PC-3 (cell line): ENCODE measurements at regions not wholly inside any gene's neighbourhood (a gene's known extent, or its start where the extent isn't known, plus 50 kb on each side); places are given as distances from the start of the nearest gene placed in this dataset.

Experiments
- ATAC-seq: fragments of 200-7000 bp; cut with Tn5 transposase; 2 replicates; pipeline ENCODE4 v1.9.1; 2020; ENCODE audit warnings: mild to moderate bottlenecking, moderate library complexity
- BruUV-seq: library from RNA; stranded (reverse); fragments of 400-500 nt; replicated peaks from 2 replicates; lab custom pipeline; 2021; lab: Mats Ljungman, UMichigan
- CTCF ChIA-PET: fragments of 300-600 bp; sonication (Branson Sonifier 250); formaldehyde crosslinking; loops from one replicate; lab custom pipeline; 2022; ENCODE audit warnings: antibody characterized with exemption; lab: Charles Lee
- POLR2A ChIA-PET: fragments of 300-600 bp; sonication (Branson Sonifier 250); formaldehyde crosslinking; loops from one replicate; lab custom pipeline; 2022; ENCODE audit warnings: antibody characterized with exemption; ENCODE audit not compliant: unreplicated experiment; lab: Charles Lee
- DNase-seq: peaks from one replicate; pipeline ENCODE4 v3.0.0-alpha.2; 2015
- H2AFZ ChIP-seq: fragments of 300-600 bp; sonication (generic); 2 replicates; pipeline ENCODE4 v1.6.0; 2016; ENCODE audit warnings: antibody characterized with exemption, low read length
- H3F3A ChIP-seq: fragments of 300-600 bp; sonication (generic); one replicate; pipeline ENCODE4 v1.6.0; 2017; ENCODE audit warnings: antibody characterized with exemption, low read length, control low read depth, mild to moderate bottlenecking; ENCODE audit not compliant: unreplicated experiment
- H3K27ac ChIP-seq: fragments of 300-600 bp; sonication (generic); 2 replicates; pipeline ENCODE4 v1.5.1; 2016; ENCODE audit warnings: mild to moderate bottlenecking, low read length
- H3K27me3 ChIP-seq: fragments of 300-600 bp; sonication (generic); 2 replicates; pipeline ENCODE4 v1.6.1; 2016; ENCODE audit warnings: low read length, mixed read lengths
- H3K36me3 ChIP-seq: fragments of 300-600 bp; sonication (generic); 2 replicates; pipeline ENCODE4 v1.6.1; 2016; ENCODE audit warnings: low read depth, mixed run types, low read length, mixed read lengths
- H3K4me1 ChIP-seq: fragments of 300-600 bp; sonication (generic); 2 replicates; pipeline ENCODE4 v1.5.1; 2016; ENCODE audit warnings: low read length; ENCODE audit not compliant: insufficient read depth
- H3K4me2 ChIP-seq: fragments of 300-600 bp; sonication (generic); 2 replicates; pipeline ENCODE4 v1.6.0; 2016; ENCODE audit warnings: low read length
- H3K4me3 ChIP-seq: fragments of 300-600 bp; sonication (generic); 2 replicates; pipeline ENCODE4 v1.5.1; 2016; ENCODE audit warnings: mild to moderate bottlenecking, low read length, mixed read lengths
- H3K79me2 ChIP-seq: fragments of 300-600 bp; sonication (generic); 2 replicates; pipeline ENCODE4 v1.6.1; 2017; ENCODE audit warnings: low read length, mixed read lengths
- H3K9ac ChIP-seq: fragments of 300-600 bp; sonication (generic); 2 replicates; pipeline ENCODE4 v1.6.0; 2016; ENCODE audit warnings: mild to moderate bottlenecking, low read length
- H3K9me2 ChIP-seq: fragments of 300-600 bp; sonication (generic); replicated peaks from 2 replicates; pipeline ENCODE4 v1.6.1; 2016; ENCODE audit warnings: mixed run types, low read length, mixed read lengths
- H3K9me3 ChIP-seq: fragments of 300-600 bp; sonication (generic); 2 replicates; pipeline ENCODE4 v1.6.1; 2016; ENCODE audit warnings: low read length, mixed read lengths
- H4K20me1 ChIP-seq: fragments of 300-600 bp; sonication (generic); 2 replicates; pipeline ENCODE4 v1.6.1; 2016; ENCODE audit warnings: low read length, mixed read lengths
- EZH2 ChIP-seq: fragments of 300-600 bp; sonication (generic); IDR thresholded peaks from one replicate; pipeline ENCODE4 v1.6.1; 2017; ENCODE audit warnings: antibody characterized with exemption, mild to moderate bottlenecking, low read length; ENCODE audit not compliant: unreplicated experiment
- EZH2phosphoT487 ChIP-seq: fragments of 300-600 bp; sonication (generic); IDR thresholded peaks from 2 replicates; pipeline ENCODE4 v1.6.1; 2018; ENCODE audit warnings: mild to moderate bottlenecking, antibody characterized with exemption, low read length, borderline replicate concordance
- intact Hi-C: fragments of 100-400 bp; cut with micrococcal nuclease; formaldehyde crosslinking; loops from 2 replicates; pipeline ENCODE4 v1.9.0; 2023
- TF ChIP-seq, protein P1 (sequence below): fragments of 300-600 bp; sonication (generic); conservative IDR thresholded peaks from 2 replicates; pipeline ENCODE4 v1.5.1; 2017; ENCODE audit warnings: antibody characterized with exemption, low read depth, mild to moderate bottlenecking, low read length

DNA sequence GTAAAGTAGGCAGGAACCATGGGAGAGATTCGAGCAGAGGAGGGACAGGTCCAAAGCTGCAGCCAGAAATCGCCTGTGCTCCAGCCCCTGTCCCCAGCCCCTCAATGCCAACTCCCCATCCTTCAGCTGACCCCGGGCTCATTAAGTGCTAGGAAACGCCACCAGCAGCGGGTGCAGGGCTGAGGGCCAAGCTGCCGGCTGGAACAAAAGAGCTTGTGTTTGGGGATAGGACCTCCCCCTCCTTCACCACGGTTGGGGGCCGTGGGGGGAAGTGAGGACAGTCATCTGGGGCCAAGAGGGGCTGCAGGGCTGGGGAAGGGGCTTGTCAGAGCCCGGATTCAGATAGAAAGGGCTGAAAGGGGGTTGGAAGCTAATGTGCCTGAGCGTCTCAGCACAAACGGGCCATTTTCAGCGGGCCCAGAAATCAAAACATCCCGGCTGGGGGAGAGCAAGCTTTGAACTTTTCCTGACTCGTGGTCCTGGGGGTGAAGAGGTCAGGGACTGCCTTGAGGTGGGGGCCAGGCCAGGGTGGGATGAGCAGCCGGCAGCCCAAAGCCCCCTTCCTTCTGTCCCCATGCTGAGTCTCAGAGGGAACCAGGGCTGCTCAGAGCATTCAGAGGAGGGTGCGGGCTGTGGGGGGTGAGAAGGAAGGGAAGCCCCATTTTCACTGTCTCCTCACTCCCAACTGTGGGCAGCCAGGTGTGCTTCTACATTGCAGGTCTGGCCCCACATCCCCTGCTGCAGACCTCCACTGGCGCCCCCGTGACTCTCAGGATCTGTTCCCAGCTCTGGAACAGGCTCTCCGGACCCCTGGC, 69.4 kb upstream of the DAB2IP start:
- ChIA-PET POLR2A (no interaction called here), CTCF (no interaction called here)
- DNase-seq (no peak), ATAC-seq (no peak)
- no peaks in the 10 kb centered on the region for H3K9me3 ChIP-seq
- H3F3A ChIP-seq = no peaks in the 10 kb centered on the region
- H3K4me2 ChIP-seq = no peak overlapping the region
- H3K79me2 ChIP-seq = no peaks in the 10 kb centered on the region
- no TSS peak for BruUV-seq
- H3K9ac ChIP-seq = no peak overlapping the region
- H3K4me1 ChIP-seq = no peaks in the 10 kb centered on the region
- H3K4me3 ChIP-seq = no peak overlapping the region
- intact Hi-C loops = no loop called here
- H2AFZ ChIP-seq = no peak overlapping the region
- H3K27ac ChIP-seq = no peak overlapping the region
- no peaks in the 10 kb centered on the region for H3K9me2 ChIP-seq
- TF ChIP-seq EZH2phosphoT487 = no peak
- TF ChIP-seq, protein P1, sequence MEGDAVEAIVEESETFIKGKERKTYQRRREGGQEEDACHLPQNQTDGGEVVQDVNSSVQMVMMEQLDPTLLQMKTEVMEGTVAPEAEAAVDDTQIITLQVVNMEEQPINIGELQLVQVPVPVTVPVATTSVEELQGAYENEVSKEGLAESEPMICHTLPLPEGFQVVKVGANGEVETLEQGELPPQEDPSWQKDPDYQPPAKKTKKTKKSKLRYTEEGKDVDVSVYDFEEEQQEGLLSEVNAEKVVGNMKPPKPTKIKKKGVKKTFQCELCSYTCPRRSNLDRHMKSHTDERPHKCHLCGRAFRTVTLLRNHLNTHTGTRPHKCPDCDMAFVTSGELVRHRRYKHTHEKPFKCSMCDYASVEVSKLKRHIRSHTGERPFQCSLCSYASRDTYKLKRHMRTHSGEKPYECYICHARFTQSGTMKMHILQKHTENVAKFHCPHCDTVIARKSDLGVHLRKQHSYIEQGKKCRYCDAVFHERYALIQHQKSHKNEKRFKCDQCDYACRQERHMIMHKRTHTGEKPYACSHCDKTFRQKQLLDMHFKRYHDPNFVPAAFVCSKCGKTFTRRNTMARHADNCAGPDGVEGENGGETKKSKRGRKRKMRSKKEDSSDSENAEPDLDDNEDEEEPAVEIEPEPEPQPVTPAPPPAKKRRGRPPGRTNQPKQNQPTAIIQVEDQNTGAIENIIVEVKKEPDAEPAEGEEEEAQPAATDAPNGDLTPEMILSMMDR = no peak
- no peak for TF ChIP-seq EZH2
- H4K20me1 ChIP-seq = no peaks in the 10 kb centered on the region
- no peaks in the 10 kb centered on the region for H3K36me3 ChIP-seq
- H3K27me3 ChIP-seq = no peaks in the 10 kb centered on the region

DNA sequence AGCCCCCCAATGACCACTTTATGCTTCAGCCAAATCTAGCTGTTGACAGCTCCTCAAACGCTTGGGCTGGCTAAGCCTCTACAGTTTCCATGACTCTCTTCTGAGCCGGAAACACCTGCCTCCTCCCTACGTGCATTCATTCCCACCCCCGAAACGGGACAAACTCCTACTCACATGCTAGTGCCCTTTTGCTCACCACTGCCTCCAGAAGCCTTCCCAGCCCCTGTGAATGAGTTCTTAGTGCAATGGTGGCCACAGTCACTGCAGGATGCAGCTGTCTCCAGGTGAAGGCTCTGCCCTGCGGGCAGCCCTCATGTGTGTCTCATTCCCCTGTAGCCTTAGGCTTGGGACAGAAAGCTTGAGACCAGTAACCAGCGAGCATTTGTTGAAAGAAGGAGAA, 68.8 kb upstream of the DAB2IP start:
- H4K20me1 ChIP-seq = no peaks in the 10 kb centered on the region
- H3F3A ChIP-seq = no peaks in the 10 kb centered on the region
- H3K4me2 ChIP-seq = no peak overlapping the region
- no peaks in the 10 kb centered on the region for H3K4me1 ChIP-seq
- H3K79me2 ChIP-seq = no peaks in the 10 kb centered on the region
- H3K4me3 ChIP-seq = no peak overlapping the region
- no peaks in the 10 kb centered on the region for H3K9me3 ChIP-seq
- H3K36me3 ChIP-seq = no peaks in the 10 kb centered on the region
- no peak overlapping the region for H2AFZ ChIP-seq
- no peak overlapping the region for H3K27ac ChIP-seq
- no peak for ATAC-seq
- no TSS peak for BruUV-seq
- intact Hi-C loops = no loop called here
- no peak for DNase-seq
- TF ChIP-seq EZH2 (no peak), EZH2phosphoT487 (no peak)
- TF ChIP-seq, protein P1 = no peak
- CTCF ChIA-PET = no interaction called here
- H3K27me3 ChIP-seq = no peaks in the 10 kb centered on the region
- POLR2A ChIA-PET = no interaction called here
- no peaks in the 10 kb centered on the region for H3K9me2 ChIP-seq
- H3K9ac ChIP-seq = no peak overlapping the region

DNA sequence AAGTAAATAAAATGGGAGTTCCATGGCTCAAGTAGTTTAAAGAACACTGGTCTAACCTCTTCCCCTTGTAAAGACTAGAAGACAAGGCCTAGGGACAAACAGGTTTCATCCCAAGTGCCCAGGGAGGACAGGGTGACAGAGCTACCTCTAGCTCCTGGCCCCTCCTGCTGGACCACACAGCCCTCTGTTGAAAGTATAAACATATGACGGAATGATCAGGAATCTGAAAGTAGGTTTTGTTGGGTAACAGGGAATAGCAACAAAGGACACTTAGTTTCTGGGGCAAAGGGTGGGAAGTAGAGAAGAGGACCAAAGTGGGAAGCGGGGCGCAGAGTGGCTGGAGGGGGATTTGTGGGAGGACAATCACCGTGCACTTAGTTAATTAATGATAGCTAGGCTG, 67.0 kb upstream of the DAB2IP start:
- intact Hi-C loops = no loop called here
- BruUV-seq = no TSS peak
- no peak for DNase-seq
- Histone ChIP-seq H3K4me1 (no peaks in the 10 kb centered on the region), H3F3A (no peaks in the 10 kb centered on the region), H3K9ac (no peak overlapping the region), H3K4me3 (no peak overlapping the region), H3K36me3 (no peaks in the 10 kb centered on the region), H4K20me1 (no peaks in the 10 kb centered on the region), H2AFZ (no peak overlapping the region), H3K9me3 (no peaks in the 10 kb centered on the region), H3K27ac (no peak overlapping the region), H3K4me2 (no peak overlapping the region), H3K79me2 (no peaks in the 10 kb centered on the region), H3K9me2 (no peaks in the 10 kb centered on the region), H3K27me3 (no peaks in the 10 kb centered on the region)
- TF ChIP-seq, protein P1 = no peak
- no peak for TF ChIP-seq EZH2phosphoT487
- ChIA-PET CTCF (no interaction called here), POLR2A (no interaction called here)
- ATAC-seq = no peak
